ENCODE measurements at regions not wholly inside any gene's neighbourhood (a gene's known extent, or its start where the extent isn't known, plus 50 kb on each side); places are given as distances from the start of the nearest gene placed in this dataset.

- no peak overlapping the region for H2AFZ ChIP-seq (ENCODE audit: low read depth, low read length)
- ChIA-PET POLR2A (no interaction called here), CTCF (no interaction called here)
- no peaks in the 10 kb centered on the region for H3K9me3 ChIP-seq (replicated peaks; ENCODE audit: control insufficient read depth, insufficient read depth, low read length)
- no peaks in the 10 kb centered on the region for H4K20me1 ChIP-seq (replicated peaks; ENCODE audit: control insufficient read depth, extremely low read depth, insufficient read depth, low read length)
- H3K79me2 ChIP-seq (ENCODE audit: control insufficient read depth, insufficient read depth, low read length) = no peaks in the 10 kb centered on the region
- H3K4me3 ChIP-seq (replicated peaks in 1 of 3; ENCODE audit: insufficient read depth in 1 of 3, low read depth in 1 of 3, low read length in 3 of 3) = no peak overlapping the region
- no peaks in the 10 kb centered on the region for H3K36me3 ChIP-seq (ENCODE audit: control insufficient read depth in 2 of 2, extremely low read depth in 1 of 2, insufficient read depth in 2 of 2, low read length in 2 of 2)
- TF ChIP-seq GATA2 (IDR thresholded peaks at IDR 0.05; ENCODE audit: insufficient read depth, insufficient read length, low read depth, low read length) (no peak), FOS (IDR thresholded peaks at IDR 0.05; ENCODE audit: borderline replicate concordance, insufficient read depth, low read length) (no peak), POLR2AphosphoS5 (IDR thresholded peaks at IDR 0.05; ENCODE audit: insufficient read depth, low read depth, low read length) (no peak), EZH2 (IDR thresholded peaks at IDR 0.05; ENCODE audit: borderline replicate concordance, low read depth, low read length, severe bottlenecking) (no peak), MYC (IDR thresholded peaks at IDR 0.05; ENCODE audit: low read depth, low read length) (no peak), POLR2A (IDR thresholded peaks at IDR 0.05; ENCODE audit: low read depth, low read length) (no peak), JUN (IDR thresholded peaks at IDR 0.05; ENCODE audit: borderline replicate concordance, insufficient read depth, insufficient read length, low read depth) (no peak), CTCF (IDR thresholded peaks at IDR 0.05; ENCODE audit: extremely low read depth in 1 of 2, insufficient read depth in 1 of 2, low read depth in 1 of 2, low read length in 2 of 2) (no peak), MAX (IDR thresholded peaks at IDR 0.05; ENCODE audit: insufficient read depth, insufficient read length) (no peak)
- no peaks in the 10 kb centered on the region for H3K4me1 ChIP-seq (ENCODE audit: control insufficient read depth, extremely low read depth, insufficient read depth, low read length)
- no peaks in the 10 kb centered on the region for H3K27me3 ChIP-seq (ENCODE audit: control insufficient read depth in 2 of 2, insufficient read depth in 2 of 2, low read length in 2 of 2)
- dilution Hi-C loops (cut with MboI; ENCODE audit: extremely low pct_ligation_motif_present, low sequenced_read_pairs) (no loop called here), intact Hi-C loops (cut with micrococcal nuclease) (no loop called here)
- H3K9me1 ChIP-seq (replicated peaks; ENCODE audit: control insufficient read depth, extremely low read depth, insufficient read depth, low read length) = no peaks in the 10 kb centered on the region
- H3K27ac ChIP-seq (ENCODE audit: insufficient read depth, low read depth, low read length) = no peak overlapping the region
- DNase-seq (ENCODE audit: low read depth, low spot score) (no peak), FAIRE-seq (no peak)
- no TSS peak for BruUV-seq (replicated peaks)
- no peak overlapping the region for H3K4me2 ChIP-seq (ENCODE audit: insufficient read depth, low read length)
- no peak overlapping the region for H3K9ac ChIP-seq (replicated peaks; ENCODE audit: extremely low read depth, insufficient read depth, low read length)
These were observed 372.8 kb upstream of the KLF4 start for GRCh38 chr9:107862323-107862722.

Data from endothelial cell of umbilical vein (primary cell).